Chondrocyte (in vitro differentiated cells): ENCODE measurements at regions not wholly inside any gene's neighbourhood (a gene's known extent, or its start where the extent isn't known, plus 50 kb on each side); places are given as distances from the start of the nearest gene placed in this dataset.

Experiments used
- DNase-seq: peaks from one replicate; pipeline ENCODE4 v3.0.0; 2021; ENCODE audit warnings: mixed read lengths, low spot score
- H3K27ac Mint-ChIP-seq: one replicate; pipeline ENCODE4 v1.8.0; 2021; ENCODE audit warnings: mild to moderate bottlenecking, moderate library complexity, mixed read lengths; ENCODE audit not compliant: unreplicated experiment
- H3K27me3 Mint-ChIP-seq: 2 replicates; pipeline ENCODE4 v1.8.0; 2021; ENCODE audit warnings: low read depth, mixed read lengths
- H3K36me3 Mint-ChIP-seq: 2 replicates; pipeline ENCODE4 v1.8.0; 2021; ENCODE audit warnings: low read depth, mixed read lengths
- H3K4me1 Mint-ChIP-seq: 2 replicates; pipeline ENCODE4 v1.8.0; 2021; ENCODE audit warnings: low read depth, mild to moderate bottlenecking, mixed read lengths
- H3K4me3 Mint-ChIP-seq: one replicate; pipeline ENCODE4 v1.8.0; 2021; ENCODE audit warnings: mild to moderate bottlenecking, moderate library complexity, mixed read lengths; ENCODE audit not compliant: unreplicated experiment
- H3K9me3 Mint-ChIP-seq: 2 replicates; pipeline ENCODE4 v1.8.0; 2021; ENCODE audit warnings: low read depth, mixed read lengths
- CTCF ChIP-seq: fragments of 200-600 bp; sonication (generic); IDR thresholded peaks from 2 replicates; pipeline ENCODE4 v1.5.0; 2021; ENCODE audit warnings: antibody characterized with exemption, mild to moderate bottlenecking, moderate library complexity

- TF ChIP-seq CTCF = peak; percentile 80
- no peak overlapping the region for H3K27ac Mint-ChIP-seq
- H3K27me3 Mint-ChIP-seq = peaks cover 9% of the 10 kb centered on the region
- H3K4me3 Mint-ChIP-seq = no peak overlapping the region
- no peaks in the 10 kb centered on the region for H3K9me3 Mint-ChIP-seq
- peaks cover 9% of the 10 kb centered on the region for H3K4me1 Mint-ChIP-seq
- DNase-seq = no peak
- no peaks in the 10 kb centered on the region for H3K36me3 Mint-ChIP-seq
Measured at GRCh38 chr4:18366892-18367291, 345.3 kb upstream of the LCORL start.

- Mint-ChIP-seq H3K4me1 (peaks cover 9% of the 10 kb centered on the region), H3K27me3 (peaks cover 9% of the 10 kb centered on the region), H3K9me3 (no peaks in the 10 kb centered on the region), H3K36me3 (no peaks in the 10 kb centered on the region), H3K27ac (no peak overlapping the region), H3K4me3 (no peak overlapping the region)
- no peak for DNase-seq
- TF ChIP-seq CTCF = no peak
Measured at GRCh38 chr4:18366136-18366535, 344.6 kb upstream of the LCORL start.

- no peak for DNase-seq
- Mint-ChIP-seq H3K36me3 (no peaks in the 10 kb centered on the region), H3K27me3 (no peaks in the 10 kb centered on the region), H3K27ac (no peak overlapping the region), H3K4me1 (no peaks in the 10 kb centered on the region), H3K4me3 (no peak overlapping the region), H3K9me3 (peaks cover 21% of the 10 kb centered on the region)
- TF ChIP-seq CTCF = no peak
Measured at GRCh38 chr4:18343581-18343980, 322.0 kb upstream of the LCORL start.

- no peak for DNase-seq
- Mint-ChIP-seq H3K27ac (no peak overlapping the region), H3K4me3 (no peak overlapping the region), H3K27me3 (no peaks in the 10 kb centered on the region), H3K4me1 (no peaks in the 10 kb centered on the region), H3K9me3 (peaks cover 26% of the 10 kb centered on the region), H3K36me3 (no peaks in the 10 kb centered on the region)
- no peak for TF ChIP-seq CTCF
Measured at GRCh38 chr4:18342847-18343246, 321.3 kb upstream of the LCORL start.

- Mint-ChIP-seq H3K4me3 (no peak overlapping the region), H3K4me1 (no peaks in the 10 kb centered on the region), H3K27me3 (no peaks in the 10 kb centered on the region), H3K36me3 (no peaks in the 10 kb centered on the region), H3K9me3 (peaks cover 5% of the 10 kb centered on the region), H3K27ac (no peak overlapping the region)
- no peak for DNase-seq
- TF ChIP-seq CTCF = no peak
Measured at GRCh38 chr4:18321956-18322530, 300.5 kb upstream of the LCORL start.
